Activated gamma-delta T cell treated with Interleukin-2 at 50 U/mL for 16 hours (primary cell): ENCODE measurements at regions not wholly inside any gene's neighbourhood (a gene's known extent, or its start where the extent isn't known, plus 50 kb on each side); places are given as distances from the start of the nearest gene placed in this dataset.

ENCODE experiments used
- DNase-seq: peaks from one replicate; pipeline ENCODE4 v3.0.0-alpha.2; 2020

- DNase-seq, result no peak
Observed at GRCh38 chr12:98296462-98297079, 218.8 kb upstream of the TMPO start.

GRCh38 chr12:98297538-98297937 lies 217.9 kb upstream of the TMPO start:
- no peak for DNase-seq

GRCh38 chr12:98308141-98308540 lies 207.2 kb upstream of the TMPO start:
- no peak for DNase-seq

- no peak for DNase-seq
Observed at GRCh38 chr12:98317939-98318899, 197.2 kb upstream of the TMPO start.

GRCh38 chr12:98319716-98320425 lies 195.5 kb upstream of the TMPO start:
- no peak for DNase-seq

- no peak for DNase-seq
Observed at GRCh38 chr12:98325003-98325402, 190.4 kb upstream of the TMPO start.

GRCh38 chr12:98328467-98328866 lies 186.9 kb upstream of the TMPO start:
- no peak for DNase-seq

GRCh38 chr12:98329589-98329988 lies 185.8 kb upstream of the TMPO start:
- no peak for DNase-seq

- DNase-seq, result no peak
Observed at GRCh38 chr12:98332642-98333041, 182.7 kb upstream of the TMPO start.

GRCh38 chr12:98334768-98335167 lies 180.6 kb upstream of the TMPO start:
- DNase-seq, result no peak

- no peak for DNase-seq
Observed at GRCh38 chr12:98341026-98341425, 174.4 kb upstream of the TMPO start.

- DNase-seq, result no peak
Observed at GRCh38 chr12:98341732-98342131, 173.7 kb upstream of the TMPO start.

- no peak for DNase-seq
Observed at GRCh38 chr12:98343002-98343567, 172.3 kb upstream of the TMPO start.

GRCh38 chr12:98344046-98344930 lies 171.1 kb upstream of the TMPO start:
- DNase-seq, result no peak

- DNase-seq, result no peak
Observed at GRCh38 chr12:98345308-98345876, 170.0 kb upstream of the TMPO start.

- DNase-seq, result no peak
Observed at GRCh38 chr12:98351089-98351488, 164.3 kb upstream of the TMPO start.

GRCh38 chr12:98351784-98352183 lies 163.6 kb upstream of the TMPO start:
- DNase-seq, result no peak

GRCh38 chr12:98352218-98352811 lies 163.1 kb upstream of the TMPO start:
- no peak for DNase-seq

- no peak for DNase-seq
Observed at GRCh38 chr12:98352835-98353234, 162.6 kb upstream of the TMPO start.

GRCh38 chr12:98354520-98355035 lies 160.8 kb upstream of the TMPO start:
- no peak for DNase-seq

- DNase-seq, result no peak
Observed at GRCh38 chr12:98355322-98355721, 160.1 kb upstream of the TMPO start.
